ENCODE measurements at regions not wholly inside any gene's neighbourhood (a gene's known extent, or its start where the extent isn't known, plus 50 kb on each side); places are given as distances from the start of the nearest gene placed in this dataset.

DNA sequence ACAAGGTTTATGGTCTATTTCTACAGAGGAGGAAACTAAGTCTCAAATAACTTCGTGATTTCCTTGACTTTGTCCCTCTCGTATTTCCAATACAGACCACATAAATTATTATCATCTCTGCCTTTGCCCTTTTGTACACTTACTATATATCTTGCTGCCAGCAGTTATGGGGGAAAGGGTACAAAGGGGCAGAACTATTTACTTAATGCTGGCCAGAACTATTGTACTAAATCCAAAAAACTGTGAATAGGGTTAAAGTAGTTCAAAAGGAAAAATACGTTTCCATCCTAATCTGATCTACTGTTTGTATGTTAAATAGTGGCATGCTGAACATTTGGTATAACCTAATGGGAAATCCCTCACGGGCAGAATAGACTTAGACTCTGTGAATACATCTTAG, 537.3 kb upstream of the SEMA6D start:
- TF ChIP-seq POLR2A (IDR thresholded peaks at IDR 0.05; ENCODE audit: low read depth, low read length) (no peak), TAF1 (IDR thresholded peaks at IDR 0.05; ENCODE audit: borderline replicate concordance, low read depth, low read length) (no peak), POLR2AphosphoS5 (IDR thresholded peaks at IDR 0.05; ENCODE audit: low read depth, low read length) (no peak)

All from GM12892 (cell line).